Cardiac fibroblast (primary cell): ENCODE measurements at regions not wholly inside any gene's neighbourhood (a gene's known extent, or its start where the extent isn't known, plus 50 kb on each side); places are given as distances from the start of the nearest gene placed in this dataset.
A peak's percentile ranks its signal among the peaks of the same experiment; 100 is the strongest.

ENCODE experiments used
- DNase-seq, 2 donors: peaks; one replicate each; pipeline versions ENCODE4 v3.0.0 to v3.0.0-alpha.2; 2010; ENCODE audit warnings: low read depth in 2 of 2
- H3K4me3 ChIP-seq, 2 donors: replicated peaks in 1 of 2; 1 replicate in 1 of 2; 2 replicates in 1 of 2; pipeline ENCODE4 v1.5.1; 2011; ENCODE audit warnings: low read depth in 2 of 2, low read length in 2 of 2, mild to moderate bottlenecking in 2 of 2, moderate library complexity in 1 of 2
- TF ChIP-seq, protein P1 (sequence below): IDR thresholded peaks from one replicate; pipeline ENCODE4 v1.5.1; 2011; ENCODE audit warnings: low read depth, mild to moderate bottlenecking, low read length, inconsistent platforms

DNA sequence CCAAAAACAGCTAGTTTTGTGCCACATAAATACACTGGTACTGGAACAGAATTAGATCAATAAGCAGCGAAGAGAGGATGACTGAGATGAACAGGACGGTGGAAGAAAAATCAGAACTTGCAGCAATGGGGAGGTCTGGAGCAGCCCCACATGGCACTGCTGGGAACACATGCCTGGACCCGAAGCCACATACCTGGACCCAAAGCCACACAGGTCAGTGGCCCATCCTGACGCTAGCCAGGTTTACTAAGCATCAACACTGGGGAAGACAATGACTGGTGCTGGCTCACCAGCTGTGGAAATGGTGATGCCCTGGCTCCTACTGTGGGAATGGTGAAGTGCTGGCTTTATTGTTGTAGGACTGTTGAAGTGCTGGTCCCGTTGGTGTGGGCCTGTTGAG is 139.7 kb upstream of the IRX4 start:
- TF ChIP-seq, protein P1, sequence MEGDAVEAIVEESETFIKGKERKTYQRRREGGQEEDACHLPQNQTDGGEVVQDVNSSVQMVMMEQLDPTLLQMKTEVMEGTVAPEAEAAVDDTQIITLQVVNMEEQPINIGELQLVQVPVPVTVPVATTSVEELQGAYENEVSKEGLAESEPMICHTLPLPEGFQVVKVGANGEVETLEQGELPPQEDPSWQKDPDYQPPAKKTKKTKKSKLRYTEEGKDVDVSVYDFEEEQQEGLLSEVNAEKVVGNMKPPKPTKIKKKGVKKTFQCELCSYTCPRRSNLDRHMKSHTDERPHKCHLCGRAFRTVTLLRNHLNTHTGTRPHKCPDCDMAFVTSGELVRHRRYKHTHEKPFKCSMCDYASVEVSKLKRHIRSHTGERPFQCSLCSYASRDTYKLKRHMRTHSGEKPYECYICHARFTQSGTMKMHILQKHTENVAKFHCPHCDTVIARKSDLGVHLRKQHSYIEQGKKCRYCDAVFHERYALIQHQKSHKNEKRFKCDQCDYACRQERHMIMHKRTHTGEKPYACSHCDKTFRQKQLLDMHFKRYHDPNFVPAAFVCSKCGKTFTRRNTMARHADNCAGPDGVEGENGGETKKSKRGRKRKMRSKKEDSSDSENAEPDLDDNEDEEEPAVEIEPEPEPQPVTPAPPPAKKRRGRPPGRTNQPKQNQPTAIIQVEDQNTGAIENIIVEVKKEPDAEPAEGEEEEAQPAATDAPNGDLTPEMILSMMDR = no peak
- H3K4me3 ChIP-seq = no peak overlapping the region
- no peak for DNase-seq

DNA sequence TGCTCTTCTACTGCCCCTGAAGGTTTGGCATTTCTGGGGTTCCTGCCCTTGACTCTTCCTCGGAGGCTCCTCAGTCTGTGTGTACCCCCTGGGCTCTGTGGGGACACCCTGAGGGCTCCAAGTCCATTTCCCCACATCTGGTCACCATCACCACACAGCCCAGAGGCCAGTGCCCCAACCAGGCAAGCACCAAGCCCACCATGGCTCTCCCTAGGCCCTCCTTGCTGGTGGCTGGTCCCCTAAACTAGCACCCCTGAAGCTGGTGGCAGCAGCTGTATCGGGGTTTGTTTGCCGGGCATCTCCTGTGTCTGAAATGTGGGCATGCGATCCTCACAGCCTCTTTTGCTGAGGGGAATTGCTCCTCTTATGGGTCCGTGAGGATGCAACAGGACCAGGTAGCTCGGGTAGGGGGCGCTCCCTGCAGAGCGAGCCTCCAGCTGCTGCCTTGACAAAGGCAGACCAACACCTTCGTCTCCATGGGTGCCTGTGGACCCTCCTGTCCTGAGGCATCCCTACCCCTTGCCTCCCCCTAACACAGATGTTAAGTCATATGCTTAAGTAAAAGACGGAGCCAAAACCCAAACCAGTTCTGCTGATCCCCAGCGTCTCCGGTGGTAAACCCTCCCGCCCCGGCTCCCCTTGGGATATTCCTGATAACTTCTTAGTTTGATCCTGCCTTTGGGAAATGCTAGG is 138.9 kb upstream of the IRX4 start:
- no peak overlapping the region for H3K4me3 ChIP-seq
- TF ChIP-seq, protein P1 = no peak
- DNase-seq = no peak

DNA sequence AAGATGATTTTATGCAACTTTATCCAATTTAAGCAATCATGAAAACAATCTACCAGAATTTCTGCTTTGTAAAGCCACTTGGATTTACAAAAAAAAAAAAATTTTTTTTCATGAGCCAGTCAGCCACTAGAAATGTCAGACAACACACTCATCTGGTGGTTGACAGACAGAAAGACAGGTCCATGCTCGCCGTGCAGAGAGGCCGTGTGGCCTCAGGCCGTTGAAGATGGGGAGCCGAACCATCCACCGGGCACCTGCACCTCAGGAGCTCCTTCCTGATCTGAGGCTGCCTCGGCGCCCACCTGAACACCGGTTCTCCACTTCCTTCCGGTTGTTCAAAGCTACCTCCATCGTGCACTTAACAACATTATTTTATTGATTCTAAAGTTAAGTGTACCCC is 138.0 kb upstream of the IRX4 start:
- H3K4me3 ChIP-seq = no peak overlapping the region
- TF ChIP-seq, protein P1 = no peak
- DNase-seq = no peak

DNA sequence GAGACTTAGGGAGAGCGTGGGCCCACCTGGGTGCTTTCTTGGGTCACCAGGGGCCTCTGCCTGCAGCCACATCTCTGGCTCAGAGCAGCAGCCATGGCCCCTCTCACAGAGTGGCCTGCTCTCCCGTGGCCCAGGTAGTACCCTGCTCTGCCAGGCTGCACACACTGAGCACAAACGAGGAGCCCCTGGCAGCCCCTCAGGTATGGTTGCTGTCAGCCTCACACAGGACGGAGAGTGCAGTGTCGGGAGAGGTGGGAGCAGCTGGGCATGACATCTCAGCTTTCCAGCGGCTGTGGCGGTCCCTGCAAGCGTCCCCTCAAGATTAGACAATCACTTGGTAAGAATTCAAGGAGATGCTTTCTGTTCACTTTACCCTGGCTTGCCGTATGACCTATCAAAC is 137.0 kb upstream of the IRX4 start:
- no peak for DNase-seq
- TF ChIP-seq, protein P1 = no peak
- no peak overlapping the region for H3K4me3 ChIP-seq

DNA sequence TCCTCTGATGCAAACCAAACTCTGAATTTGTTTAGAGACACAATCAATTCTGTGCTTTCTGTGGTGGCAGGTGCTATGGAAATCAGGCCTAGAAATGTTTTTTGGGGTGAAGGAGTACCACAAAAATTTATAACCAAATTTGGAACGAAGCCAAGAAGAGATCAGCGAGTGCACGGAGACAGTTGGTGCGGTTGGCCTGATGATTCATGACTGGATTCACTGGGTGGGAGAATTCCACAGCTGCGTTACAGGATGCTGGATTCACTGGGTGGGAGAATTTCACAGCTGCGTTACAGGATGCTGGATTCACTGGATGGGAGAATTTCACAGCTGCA is 135.6 kb upstream of the IRX4 start:
- TF ChIP-seq, protein P1 = no peak
- H3K4me3 ChIP-seq = no peak overlapping the region
- no peak for DNase-seq

DNA sequence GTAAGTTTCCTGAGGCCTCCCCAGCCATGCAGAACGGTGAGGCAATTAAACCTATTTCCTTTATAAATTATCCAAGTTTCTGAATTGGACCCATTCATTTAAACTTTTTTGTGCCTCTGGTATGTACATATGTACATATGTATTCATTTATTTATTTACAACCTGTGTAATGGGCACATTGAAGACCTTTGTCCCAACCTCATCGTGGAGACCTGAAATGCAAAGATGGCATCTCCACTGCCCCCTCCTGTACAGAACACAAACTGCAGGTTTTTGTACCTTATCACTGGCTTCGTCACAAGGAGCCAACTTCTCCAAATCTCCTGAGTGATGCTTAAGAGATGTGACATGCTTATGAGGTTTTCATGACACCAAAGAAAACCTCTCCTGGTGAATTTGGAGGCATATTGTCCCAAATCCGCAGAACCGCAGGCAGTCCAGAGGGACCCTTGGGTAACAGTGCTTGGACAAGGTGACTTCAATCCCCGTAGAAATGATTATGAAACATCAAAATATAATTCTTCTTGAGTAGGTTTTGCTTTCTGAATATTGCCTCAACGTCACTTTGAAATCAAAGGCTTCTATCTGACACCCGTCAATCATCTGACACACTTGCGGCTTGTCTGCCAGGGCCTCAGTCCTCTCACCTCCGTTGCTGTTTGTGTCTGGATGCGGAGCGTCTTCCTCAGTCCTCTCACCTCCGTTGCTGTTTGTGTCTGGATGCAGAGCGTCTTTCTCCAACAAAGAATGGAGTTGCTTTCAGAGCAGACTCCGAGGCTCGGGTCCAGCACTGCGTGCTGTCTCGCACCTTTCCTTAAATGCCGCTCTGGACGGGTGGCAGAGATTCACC is 135.0 kb upstream of the IRX4 start:
- no peak overlapping the region for H3K4me3 ChIP-seq
- TF ChIP-seq, protein P1 = peak; percentile 25
- peak; percentile 17 to 19 for DNase-seq
